Esophagus squamous epithelium (tissue), 5 donors: ENCODE measurements at regions not wholly inside any gene's neighbourhood (a gene's known extent, or its start where the extent isn't known, plus 50 kb on each side); places are given as distances from the start of the nearest gene placed in this dataset.

Experiments
- DNase-seq: peaks from one replicate; lab custom pipeline; 2025; lab: John Stamatoyannopoulos, UW
- H3K27ac ChIP-seq, 4 donors: fragments of 200-600 bp; sonication (generic); one replicate each; pipeline ENCODE4 v1.5.1; 2016 to 2019; ENCODE audit warnings: mild to moderate bottlenecking in 1 of 4
- H3K27me3 ChIP-seq, 4 donors: fragments of 200-600 bp; sonication (generic); 1 replicate in 3 of 4; 2 replicates in 1 of 4; pipeline versions ENCODE4 v1.5.1 to v1.6.0; 2017 to 2021; ENCODE audit warnings: antibody characterized with exemption in 1 of 4
- H3K36me3 ChIP-seq, 3 donors: fragments of 200-600 bp; sonication (generic); one replicate each; pipeline ENCODE4 v1.5.1; 2016 to 2019
- H3K4me1 ChIP-seq, 3 donors: fragments of 200-600 bp; sonication (generic); one replicate each; pipeline ENCODE4 v1.5.1; 2017 to 2019
- H3K4me3 ChIP-seq, 4 donors: fragments of 200-600 bp; sonication (generic); 1 replicate in 3 of 4; 2 replicates in 1 of 4; pipeline ENCODE4 v1.5.1; 2016 to 2019; ENCODE audit warnings: mild to moderate bottlenecking in 2 of 4, moderate library complexity in 1 of 4
- H3K9me3 ChIP-seq, 3 donors: fragments of 200-600 bp; sonication (generic); one replicate each; pipeline ENCODE4 v1.5.1; 2016 to 2019
- CTCF ChIP-seq, 6 experiments: fragments of 450-650 bp in 4 of 6; fragments of 200-600 bp in 2 of 6; sonication (generic) in 2 of 6; IDR thresholded peaks; one replicate each; pipeline ENCODE4 v1.5.1; 2016 to 2019; ENCODE audit warnings: antibody characterized with exemption in 6 of 6, mild to moderate bottlenecking in 4 of 6, moderate library complexity in 4 of 6
- POLR2A ChIP-seq, 4 donors: fragments of 450-650 bp; IDR thresholded peaks; one replicate each; pipeline ENCODE4 v1.6.1; 2017; ENCODE audit warnings: antibody characterized with exemption in 4 of 4, mild to moderate bottlenecking in 4 of 4, moderate library complexity in 3 of 4
- WGBS, 2 donors: methylation state at CpG; one replicate each; pipeline ENCODE4 v1.1.5; 2018; 5-methylcytosine and 5-hydroxymethylcytosine counted together
- intact Hi-C: fragments of 100-400 bp; cut with DNase I; formaldehyde crosslinking; loops from one replicate; pipeline ENCODE4 v1.15.0; 2022
- donor health status: DM: yes; HTN: yes; CAD: no.

- Histone ChIP-seq H3K27ac (no peak overlapping the region), H3K9me3 (no peaks in the 10 kb centered on the region), H3K36me3 (no peaks in the 10 kb centered on the region), H3K4me1 (no peaks in the 10 kb centered on the region), H3K4me3 (no peak overlapping the region), H3K27me3 (peaks cover 0 to 99% (median 4%) of the 10 kb centered on the region in 4 donors)
- WGBS, 2 donors, result 59 to 62% methylated on average over 7 of the region's 7 CpGs
- intact Hi-C loops, result no loop called here
- TF ChIP-seq POLR2A (IDR thresholded peaks at IDR 0.05) (no peak), CTCF (IDR thresholded peaks at IDR 0.05) (no peak)
- DNase-seq, result no peak
Observed at GRCh38 chr12:53806721-53807120, 54.9 kb upstream of the CISTR start.

DNA sequence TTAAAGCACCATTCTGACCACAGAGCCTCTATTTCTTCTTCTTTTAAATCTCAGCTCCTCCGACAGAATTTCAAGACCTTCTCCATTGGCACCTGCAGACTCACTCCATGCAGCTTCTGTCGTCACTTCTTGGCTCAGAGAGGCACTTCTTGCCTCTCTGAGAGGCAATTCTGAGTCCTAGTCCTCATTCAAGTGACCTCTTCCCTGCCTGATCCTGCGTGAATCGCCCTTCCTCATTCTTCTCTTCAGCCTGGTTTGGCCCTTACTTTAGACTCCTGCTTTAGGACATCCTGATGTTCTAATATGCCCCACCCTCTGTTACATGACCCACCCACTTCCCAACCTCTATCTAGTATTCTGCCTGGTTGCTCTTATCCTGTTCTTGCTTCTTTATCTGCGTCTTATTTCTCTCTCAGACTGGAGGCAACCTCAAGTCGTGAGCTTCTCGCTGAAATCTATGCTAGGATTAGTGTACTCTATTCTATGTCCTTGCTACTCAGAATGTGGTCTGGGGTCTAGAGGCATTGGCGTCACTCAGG is 55.6 kb upstream of the CISTR start:
- 76 to 85% methylated on average over 8 of the region's 8 CpGs for WGBS, 2 donors
- DNase-seq, result no peak
- TF ChIP-seq POLR2A (IDR thresholded peaks at IDR 0.05), result no peak
- no peak for TF ChIP-seq CTCF (IDR thresholded peaks at IDR 0.05)
- intact Hi-C loops, result no loop called here
- H3K36me3 ChIP-seq, result no peaks in the 10 kb centered on the region
- peaks cover 0 to 95% (median 3%) of the 10 kb centered on the region in 4 donors for H3K27me3 ChIP-seq
- H3K27ac ChIP-seq, result no peak overlapping the region
- H3K4me3 ChIP-seq, result no peak overlapping the region
- H3K9me3 ChIP-seq, result no peaks in the 10 kb centered on the region
- no peaks in the 10 kb centered on the region for H3K4me1 ChIP-seq

DNA sequence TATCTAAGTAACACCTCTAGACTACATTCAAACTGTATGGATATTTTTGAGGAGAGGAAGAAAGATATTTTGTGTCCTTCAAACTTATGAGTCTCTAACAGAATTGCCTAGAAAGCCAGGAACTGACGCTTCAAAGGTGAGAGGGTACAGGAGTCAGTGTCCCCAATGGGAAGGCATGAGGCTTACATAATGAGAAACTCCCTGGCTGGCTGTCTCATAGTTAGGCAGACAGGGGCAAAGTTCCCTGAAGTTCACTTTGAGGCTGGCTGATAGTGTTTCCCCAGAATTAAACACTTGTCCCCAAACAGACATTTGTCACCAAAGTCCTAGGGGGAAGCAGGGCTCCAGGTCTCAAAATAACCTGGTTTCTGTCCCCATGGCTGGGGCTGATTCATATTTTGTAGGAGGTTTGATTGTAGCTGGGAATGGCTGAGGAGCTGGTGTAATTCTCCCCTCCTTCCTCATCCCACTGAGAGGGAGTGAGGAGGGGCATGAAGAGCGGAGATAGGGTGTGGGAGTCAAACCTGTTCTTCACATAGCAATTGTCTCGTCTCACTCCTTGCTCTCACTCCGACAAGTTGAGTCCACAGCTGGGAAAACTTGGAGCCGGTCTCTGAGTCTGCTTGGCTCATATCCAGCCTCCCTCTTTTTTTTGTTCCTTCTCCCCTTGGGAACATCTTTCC is 56.4 kb upstream of the CISTR start:
- TF ChIP-seq CTCF (IDR thresholded peaks at IDR 0.05) (no peak), POLR2A (IDR thresholded peaks at IDR 0.05) (no peak)
- Histone ChIP-seq H3K4me3 (no peak overlapping the region), H3K36me3 (no peaks in the 10 kb centered on the region), H3K27me3 (peaks cover 0 to 95% (median 0%) of the 10 kb centered on the region in 4 donors), H3K4me1 (no peaks in the 10 kb centered on the region), H3K27ac (no peak overlapping the region), H3K9me3 (no peaks in the 10 kb centered on the region)
- DNase-seq, result no peak
- 44 to 51% methylated on average over 5 of the region's 5 CpGs for WGBS, 2 donors
- intact Hi-C loops, result no loop called here

GRCh38 chr12:53809005-53809404 is 57.2 kb upstream of the CISTR start:
- Histone ChIP-seq H3K27me3 (peaks cover 0 to 92% (median 0%) of the 10 kb centered on the region in 4 donors), H3K9me3 (no peaks in the 10 kb centered on the region), H3K36me3 (no peaks in the 10 kb centered on the region), H3K4me3 (no peak overlapping the region), H3K27ac (no peak overlapping the region), H3K4me1 (no peaks in the 10 kb centered on the region)
- WGBS, 2 donors, result 60% methylated on average over 3 of the region's 3 CpGs
- DNase-seq, result no peak
- TF ChIP-seq CTCF (IDR thresholded peaks at IDR 0.05), result no peak
- no peak for TF ChIP-seq POLR2A (IDR thresholded peaks at IDR 0.05)
- intact Hi-C loops, result no loop called here

GRCh38 chr12:53810950-53811349 is 59.2 kb upstream of the CISTR start:
- TF ChIP-seq CTCF (IDR thresholded peaks at IDR 0.05) (no peak), POLR2A (IDR thresholded peaks at IDR 0.05) (no peak)
- Histone ChIP-seq H3K4me3 (no peak overlapping the region), H3K4me1 (no peaks in the 10 kb centered on the region), H3K27ac (no peak overlapping the region), H3K27me3 (peaks cover 0 to 91% (median 0%) of the 10 kb centered on the region in 4 donors), H3K36me3 (no peaks in the 10 kb centered on the region), H3K9me3 (no peaks in the 10 kb centered on the region)
- 81 to 100% methylated on average over 1 of the region's 1 CpG for WGBS, 2 donors
- DNase-seq, result no peak
- intact Hi-C loops, result no loop called here
